ENCODE measurements at regions not wholly inside any gene's neighbourhood (a gene's known extent, or its start where the extent isn't known, plus 50 kb on each side); places are given as distances from the start of the nearest gene placed in this dataset.

DNA sequence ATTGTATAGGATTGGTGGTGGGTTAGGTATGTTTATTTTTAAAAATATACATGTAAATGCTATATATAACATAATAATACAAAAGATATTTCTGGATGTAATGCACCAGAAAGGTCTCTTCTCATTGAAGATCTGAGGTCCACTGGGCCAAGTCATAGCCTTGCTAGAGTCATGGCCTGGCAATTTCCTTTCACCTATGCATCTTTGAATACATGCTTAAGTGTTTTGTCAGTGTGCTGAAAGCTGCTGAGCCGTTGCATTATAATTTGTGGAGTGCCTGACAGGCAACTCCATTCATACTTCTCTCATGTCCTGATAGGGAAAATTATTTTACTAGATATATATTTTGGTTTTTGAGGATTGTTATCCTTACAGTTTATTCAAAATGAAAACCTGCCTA is 410.2 kb upstream of the CT83 start:
- Histone ChIP-seq H3K27me3 (no peaks in the 10 kb centered on the region), H3K4me1 (no peaks in the 10 kb centered on the region), H3K36me3 (no peaks in the 10 kb centered on the region), H3K9me3 (no peaks in the 10 kb centered on the region), H3K4me3 (no peak overlapping the region), H3K27ac (no peak overlapping the region)
- ATAC-seq (no peak), DNase-seq (no peak)
- TF ChIP-seq, protein P1, sequence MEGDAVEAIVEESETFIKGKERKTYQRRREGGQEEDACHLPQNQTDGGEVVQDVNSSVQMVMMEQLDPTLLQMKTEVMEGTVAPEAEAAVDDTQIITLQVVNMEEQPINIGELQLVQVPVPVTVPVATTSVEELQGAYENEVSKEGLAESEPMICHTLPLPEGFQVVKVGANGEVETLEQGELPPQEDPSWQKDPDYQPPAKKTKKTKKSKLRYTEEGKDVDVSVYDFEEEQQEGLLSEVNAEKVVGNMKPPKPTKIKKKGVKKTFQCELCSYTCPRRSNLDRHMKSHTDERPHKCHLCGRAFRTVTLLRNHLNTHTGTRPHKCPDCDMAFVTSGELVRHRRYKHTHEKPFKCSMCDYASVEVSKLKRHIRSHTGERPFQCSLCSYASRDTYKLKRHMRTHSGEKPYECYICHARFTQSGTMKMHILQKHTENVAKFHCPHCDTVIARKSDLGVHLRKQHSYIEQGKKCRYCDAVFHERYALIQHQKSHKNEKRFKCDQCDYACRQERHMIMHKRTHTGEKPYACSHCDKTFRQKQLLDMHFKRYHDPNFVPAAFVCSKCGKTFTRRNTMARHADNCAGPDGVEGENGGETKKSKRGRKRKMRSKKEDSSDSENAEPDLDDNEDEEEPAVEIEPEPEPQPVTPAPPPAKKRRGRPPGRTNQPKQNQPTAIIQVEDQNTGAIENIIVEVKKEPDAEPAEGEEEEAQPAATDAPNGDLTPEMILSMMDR (IDR thresholded peaks at IDR 0.05), result no peak
- intact Hi-C loops (cut with DNase I), result no loop called here

DNA sequence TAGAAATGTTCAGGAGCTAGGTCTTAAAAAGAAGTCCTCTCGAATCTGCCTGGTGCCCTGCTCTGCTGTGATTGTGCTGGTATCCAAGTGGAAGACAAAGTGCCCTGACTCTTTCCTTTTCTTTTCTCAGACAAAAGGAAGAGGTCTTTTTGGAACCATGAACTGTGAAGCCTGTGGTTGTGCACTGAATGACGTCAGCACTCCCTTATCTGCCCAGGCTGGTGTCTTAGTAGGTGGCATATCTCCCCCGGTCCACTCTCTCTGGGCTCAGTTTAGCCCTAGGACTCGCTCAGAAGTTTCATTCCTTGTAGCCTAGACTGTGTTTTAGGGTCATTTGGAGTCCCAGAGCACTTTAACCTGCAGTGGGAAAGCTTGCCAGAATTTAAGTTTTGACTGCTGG is 400.3 kb upstream of the CT83 start:
- intact Hi-C loops (cut with DNase I), result no loop called here
- H3K27ac ChIP-seq, result no peak overlapping the region
- no peaks in the 10 kb centered on the region for H3K9me3 ChIP-seq
- no peak for ATAC-seq
- DNase-seq, result no peak
- no peaks in the 10 kb centered on the region for H3K4me1 ChIP-seq
- TF ChIP-seq, protein P1 (IDR thresholded peaks at IDR 0.05), result no peak
- no peak overlapping the region for H3K4me3 ChIP-seq
- no peaks in the 10 kb centered on the region for H3K27me3 ChIP-seq
- no peaks in the 10 kb centered on the region for H3K36me3 ChIP-seq

DNA sequence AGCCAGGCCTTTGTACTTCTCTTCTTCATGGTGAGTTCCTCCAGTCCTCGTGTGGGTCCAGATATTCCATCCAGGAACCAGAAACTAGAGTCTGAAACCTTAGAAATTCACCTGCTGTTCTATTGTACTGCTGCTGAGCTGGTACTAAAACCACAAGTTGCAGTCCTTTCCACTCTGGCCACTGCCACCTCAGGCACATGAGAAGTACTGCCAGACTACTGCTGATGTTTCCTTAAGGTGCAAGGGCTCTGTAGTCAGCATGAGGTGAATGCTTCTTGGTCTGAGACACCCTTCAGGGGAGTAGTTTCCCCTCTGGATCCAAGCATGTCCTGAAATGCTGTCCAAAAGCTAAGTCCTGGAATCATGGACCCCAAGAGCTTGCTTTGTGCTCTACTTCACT is 399.6 kb upstream of the CT83 start:
- no peaks in the 10 kb centered on the region for H3K9me3 ChIP-seq
- TF ChIP-seq, protein P1 (IDR thresholded peaks at IDR 0.05), result no peak
- H3K27me3 ChIP-seq, result no peaks in the 10 kb centered on the region
- ATAC-seq, result no peak
- no peaks in the 10 kb centered on the region for H3K4me1 ChIP-seq
- DNase-seq, result no peak
- H3K27ac ChIP-seq, result no peak overlapping the region
- H3K36me3 ChIP-seq, result no peaks in the 10 kb centered on the region
- H3K4me3 ChIP-seq, result no peak overlapping the region
- intact Hi-C loops (cut with DNase I), result no loop called here

DNA sequence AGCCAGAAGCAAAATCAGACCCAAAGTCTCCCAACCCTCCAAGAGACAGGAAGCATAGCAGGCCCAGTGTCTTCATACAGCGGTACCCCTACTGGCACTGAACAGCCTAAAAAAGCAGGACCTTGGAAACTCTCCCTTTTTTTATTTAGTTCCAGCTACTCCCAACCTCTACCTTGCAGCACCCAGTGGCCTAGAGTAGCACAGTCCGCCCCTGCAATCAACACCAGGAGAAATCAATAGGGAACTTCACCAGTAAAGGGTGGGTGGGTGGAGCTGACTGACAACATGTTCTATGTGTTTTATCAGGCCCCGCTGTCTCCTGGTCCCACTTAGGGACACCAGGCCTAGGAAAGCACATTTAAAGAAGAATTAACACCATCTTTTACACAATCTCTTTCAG is 378.5 kb upstream of the CT83 start:
- ATAC-seq (no peak), DNase-seq (no peak)
- H3K36me3 ChIP-seq, result no peaks in the 10 kb centered on the region
- H3K9me3 ChIP-seq, result no peaks in the 10 kb centered on the region
- H3K27ac ChIP-seq, result no peak overlapping the region
- H3K4me1 ChIP-seq, result no peaks in the 10 kb centered on the region
- intact Hi-C loops (cut with DNase I), result no loop called here
- H3K4me3 ChIP-seq, result no peak overlapping the region
- TF ChIP-seq, protein P1 (IDR thresholded peaks at IDR 0.05), result no peak
- H3K27me3 ChIP-seq, result no peaks in the 10 kb centered on the region

DNA sequence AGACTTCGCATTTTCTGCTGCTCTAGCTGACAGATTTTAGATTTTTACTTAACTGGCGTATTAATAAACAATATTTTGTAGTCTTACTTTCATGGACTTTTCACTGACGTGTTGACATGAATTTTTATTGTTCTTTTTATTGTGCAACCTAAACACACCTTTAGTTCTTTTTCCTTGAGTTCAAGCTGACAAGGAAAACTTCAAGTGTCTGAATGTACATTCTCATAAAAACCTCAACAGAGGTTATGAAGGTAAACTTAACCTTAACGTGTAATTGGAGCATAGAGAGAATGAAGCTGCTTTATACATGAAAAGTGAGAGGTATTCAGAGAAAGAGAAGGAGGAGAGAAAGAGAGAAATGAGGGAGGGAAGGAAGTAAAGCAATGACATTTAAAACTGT is 364.3 kb upstream of the CT83 start:
- ATAC-seq, result no peak
- no peaks in the 10 kb centered on the region for H3K4me1 ChIP-seq
- no peak overlapping the region for H3K27ac ChIP-seq
- no peaks in the 10 kb centered on the region for H3K27me3 ChIP-seq
- DNase-seq, result no peak
- H3K9me3 ChIP-seq, result no peaks in the 10 kb centered on the region
- TF ChIP-seq, protein P1 (IDR thresholded peaks at IDR 0.05), result no peak
- intact Hi-C loops (cut with DNase I), result no loop called here
- H3K4me3 ChIP-seq, result no peak overlapping the region
- no peaks in the 10 kb centered on the region for H3K36me3 ChIP-seq

DNA sequence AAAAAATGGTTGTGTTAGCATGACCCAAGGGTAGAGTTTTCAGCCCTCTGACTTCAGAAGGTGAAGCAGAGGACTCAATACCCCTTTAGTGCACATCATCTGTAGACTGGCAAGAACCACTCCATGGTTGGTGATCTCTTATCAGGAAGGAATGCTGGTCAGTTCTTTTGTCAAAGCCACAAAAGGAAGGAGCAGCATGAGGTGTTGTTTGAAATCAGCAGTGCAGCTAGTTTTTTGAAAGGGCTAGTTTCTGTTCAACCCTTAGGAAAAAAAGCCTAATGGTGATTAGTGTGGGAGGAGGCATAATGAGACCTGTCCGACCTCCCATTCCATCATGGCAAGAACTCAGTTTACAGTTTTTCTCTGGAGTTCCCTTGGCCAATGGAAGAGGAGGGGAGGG is 362.0 kb upstream of the CT83 start:
- TF ChIP-seq, protein P1 (IDR thresholded peaks at IDR 0.05), result no peak
- Histone ChIP-seq H3K9me3 (no peaks in the 10 kb centered on the region), H3K27me3 (no peaks in the 10 kb centered on the region), H3K4me3 (no peak overlapping the region), H3K4me1 (no peaks in the 10 kb centered on the region), H3K36me3 (no peaks in the 10 kb centered on the region), H3K27ac (no peak overlapping the region)
- DNase-seq, result no peak
- intact Hi-C loops (cut with DNase I), result no loop called here
- no peak for ATAC-seq
